Upper lobe of left lung (tissue), 6 donors: ENCODE measurements at regions not wholly inside any gene's neighbourhood (a gene's known extent, or its start where the extent isn't known, plus 50 kb on each side); places are given as distances from the start of the nearest gene placed in this dataset.

Experiments used
- ATAC-seq, 2 donors: fragments of 200-7000 bp; cut with Tn5 transposase; one replicate each; pipeline ENCODE4 v1.9.1; 2022; ENCODE audit warnings: mild to moderate bottlenecking in 2 of 2, moderate library complexity in 2 of 2; ENCODE audit not compliant: low FRiP score in 2 of 2
- DNase-seq, 2 donors: peaks; one replicate each; pipeline ENCODE4 v3.0.0-alpha.2; 2019 to 2020
- H3K27ac ChIP-seq, 4 donors: fragments of 200-600 bp; sonication (generic); one replicate each; pipeline ENCODE4 v1.5.1; 2016 to 2019
- H3K27me3 ChIP-seq, 4 donors: fragments of 200-600 bp; sonication (generic); one replicate each; pipeline ENCODE4 v1.5.1; 2017 to 2019
- H3K36me3 ChIP-seq, 4 donors: fragments of 200-600 bp; sonication (generic); one replicate each; pipeline ENCODE4 v1.5.1; 2016 to 2019
- H3K4me1 ChIP-seq, 4 donors: fragments of 200-600 bp; sonication (generic); one replicate each; pipeline ENCODE4 v1.5.1; 2018 to 2019
- H3K4me3 ChIP-seq, 4 donors: fragments of 200-600 bp; sonication (generic); one replicate each; pipeline ENCODE4 v1.5.1; 2017 to 2019; ENCODE audit warnings: mild to moderate bottlenecking in 2 of 4, moderate library complexity in 1 of 4
- H3K9me3 ChIP-seq, 4 donors: fragments of 200-600 bp; sonication (generic); one replicate each; pipeline ENCODE4 v1.5.1; 2018 to 2019
- CTCF ChIP-seq, 6 experiments: fragments of 450-650 bp in 4 of 6; fragments of 200-600 bp in 2 of 6; sonication (generic) in 2 of 6; IDR thresholded peaks; one replicate each; pipeline ENCODE4 v1.5.1; 2016 to 2019; ENCODE audit warnings: antibody characterized with exemption in 6 of 6
- EP300 ChIP-seq, 4 donors: sonication (generic); formaldehyde crosslinking; IDR thresholded peaks; one replicate each; pipeline ENCODE4 v1.5.1; 2017; ENCODE audit warnings: antibody characterized with exemption in 4 of 4, control low read depth in 2 of 4
- POLR2A ChIP-seq, 4 donors: fragments of 450-650 bp; IDR thresholded peaks; one replicate each; pipeline ENCODE4 v1.5.1; 2016 to 2017; ENCODE audit warnings: antibody characterized with exemption in 4 of 4, mild to moderate bottlenecking in 2 of 4
- POLR2AphosphoS5 ChIP-seq, 2 donors: sonication (generic); formaldehyde crosslinking; IDR thresholded peaks; one replicate each; pipeline ENCODE4 v1.5.1; 2017; ENCODE audit warnings: antibody characterized with exemption in 2 of 2
- WGBS, 2 donors: methylation state at CpG; one replicate each; pipeline ENCODE4 v1.1.5; 2017 to 2018; 5-methylcytosine and 5-hydroxymethylcytosine counted together
- donor health status: DM: no; HTN: no; CAD: no; lungs with moderate emphysema.
- donor health status: DM: no; HTN: yes; CAD: no; lungs with severe emphysema.

GRCh38 chr17:79145548-79145947 is 70.9 kb downstream of the ENGASE start:
- peak in 1 of 2 donors; percentile 61 for DNase-seq
- TF ChIP-seq EP300 (IDR thresholded peaks at IDR 0.05) (no peak), POLR2A (IDR thresholded peaks at IDR 0.05) (no peak), POLR2AphosphoS5 (IDR thresholded peaks at IDR 0.05) (no peak), CTCF (IDR thresholded peaks at IDR 0.05) (no peak)
- H3K4me1 ChIP-seq, result no peaks in the 10 kb centered on the region
- H3K4me3 ChIP-seq, result no peak overlapping the region
- no peaks in the 10 kb centered on the region for H3K9me3 ChIP-seq
- no peak overlapping the region for H3K27ac ChIP-seq
- ATAC-seq, result no peak
- H3K36me3 ChIP-seq, result no peaks in the 10 kb centered on the region
- 83 to 85% methylated on average over 13 to 18 of the region's 18 CpGs for WGBS, 2 donors
- peaks cover 0 to 4% (median 0%) of the 10 kb centered on the region in 4 donors for H3K27me3 ChIP-seq

GRCh38 chr17:79144133-79144532 is 69.5 kb downstream of the ENGASE start:
- Histone ChIP-seq H3K36me3 (no peaks in the 10 kb centered on the region), H3K27me3 (no peaks in the 10 kb centered on the region), H3K4me1 (no peaks in the 10 kb centered on the region), H3K4me3 (no peak overlapping the region), H3K9me3 (no peaks in the 10 kb centered on the region), H3K27ac (no peak overlapping the region)
- DNase-seq, result peak in 1 of 2 donors; percentile 54
- ATAC-seq, result no peak
- TF ChIP-seq POLR2A (IDR thresholded peaks at IDR 0.05) (no peak), EP300 (IDR thresholded peaks at IDR 0.05) (no peak), POLR2AphosphoS5 (IDR thresholded peaks at IDR 0.05) (no peak), CTCF (IDR thresholded peaks at IDR 0.05) (no peak)
- WGBS, 2 donors, result 55 to 72% methylated on average over 5 to 12 of the region's 12 CpGs

- H3K27me3 ChIP-seq, result no peaks in the 10 kb centered on the region
- DNase-seq (peak in 1 of 2 donors; percentile 73), ATAC-seq (no peak)
- H3K9me3 ChIP-seq, result no peaks in the 10 kb centered on the region
- H3K27ac ChIP-seq, result no peak overlapping the region
- H3K36me3 ChIP-seq, result no peaks in the 10 kb centered on the region
- WGBS, 2 donors, result 36 to 50% methylated on average over 3 to 13 of the region's 13 CpGs
- H3K4me3 ChIP-seq, result no peak overlapping the region
- H3K4me1 ChIP-seq, result no peaks in the 10 kb centered on the region
- TF ChIP-seq EP300 (IDR thresholded peaks at IDR 0.05) (no peak), POLR2A (IDR thresholded peaks at IDR 0.05) (no peak), POLR2AphosphoS5 (IDR thresholded peaks at IDR 0.05) (no peak), CTCF (IDR thresholded peaks at IDR 0.05) (no peak)
Observed at GRCh38 chr17:79142375-79142774, 67.8 kb downstream of the ENGASE start.

GRCh38 chr17:79141578-79142355 is 67.1 kb downstream of the ENGASE start:
- Histone ChIP-seq H3K9me3 (no peaks in the 10 kb centered on the region), H3K27ac (no peak overlapping the region), H3K4me1 (no peaks in the 10 kb centered on the region), H3K36me3 (no peaks in the 10 kb centered on the region), H3K4me3 (no peak overlapping the region), H3K27me3 (no peaks in the 10 kb centered on the region)
- TF ChIP-seq POLR2AphosphoS5 (IDR thresholded peaks at IDR 0.05) (no peak), EP300 (IDR thresholded peaks at IDR 0.05) (no peak), POLR2A (IDR thresholded peaks at IDR 0.05) (no peak), CTCF (IDR thresholded peaks at IDR 0.05) (no peak)
- WGBS, 2 donors, result 42 to 46% methylated on average over 24 of the region's 24 CpGs
- ATAC-seq, result no peak
- DNase-seq, result peak in 1 of 2 donors; percentile 30

- H3K4me3 ChIP-seq, result no peak overlapping the region
- no peak overlapping the region for H3K27ac ChIP-seq
- WGBS, 2 donors, result 89% methylated on average over 12 of the region's 12 CpGs
- DNase-seq, result peak in 1 of 2 donors; percentile 39
- no peak for TF ChIP-seq CTCF (IDR thresholded peaks at IDR 0.05)
- ATAC-seq, result no peak
- no peaks in the 10 kb centered on the region for H3K36me3 ChIP-seq
- no peaks in the 10 kb centered on the region for H3K27me3 ChIP-seq
- no peaks in the 10 kb centered on the region for H3K4me1 ChIP-seq
- no peaks in the 10 kb centered on the region for H3K9me3 ChIP-seq
Observed at GRCh38 chr17:79138826-79139225, 64.2 kb downstream of the ENGASE start.
